ENCODE measurements at regions not wholly inside any gene's neighbourhood (a gene's known extent, or its start where the extent isn't known, plus 50 kb on each side); places are given as distances from the start of the nearest gene placed in this dataset.
"Not testable (repeated sequence)": the region's sequence is repeated elsewhere in the genome, so short reads cannot be mapped to it uniquely, and the experiment has no call there.

GRCh38 chr18:10100196-10100595 lies 186.4 kb downstream of the VAPA start:
- intact Hi-C loops (cut with DNase I) = no loop called here
- no peak for ATAC-seq (ENCODE audit: poor library complexity)
- no peak for DNase-seq

- intact Hi-C loops (cut with DNase I) = no loop called here
- DNase-seq (no peak), ATAC-seq (ENCODE audit: poor library complexity) (peak; percentile 79)
Measured at GRCh38 chr18:10100941-10101701, 187.3 kb downstream of the VAPA start.

GRCh38 chr18:10101729-10102128 lies 187.9 kb downstream of the VAPA start:
- intact Hi-C loops (cut with DNase I) = no loop called here
- DNase-seq (no peak), ATAC-seq (ENCODE audit: poor library complexity) (no peak)

GRCh38 chr18:10105118-10105517 lies 191.3 kb downstream of the VAPA start:
- DNase-seq; ATAC-seq (ENCODE audit: poor library complexity); intact Hi-C loops (cut with DNase I): not testable (repeated sequence)

- ATAC-seq (ENCODE audit: poor library complexity) = no peak
- intact Hi-C loops (cut with DNase I) = no loop called here
- DNase-seq = no peak
Measured at GRCh38 chr18:10111191-10111590, 197.4 kb downstream of the VAPA start.

- ATAC-seq (ENCODE audit: poor library complexity) (no peak), DNase-seq (no peak)
- intact Hi-C loops (cut with DNase I) = no loop called here
Measured at GRCh38 chr18:10111944-10112343, 198.1 kb downstream of the VAPA start.

GRCh38 chr18:10113121-10114022 lies 199.6 kb downstream of the VAPA start:
- intact Hi-C loops (cut with DNase I) = no loop called here
- peak; percentile 36 for ATAC-seq (ENCODE audit: poor library complexity)
- peak; percentile 54 for DNase-seq

- DNase-seq (no peak), ATAC-seq (ENCODE audit: poor library complexity) (no peak)
- intact Hi-C loops (cut with DNase I) = no loop called here
Measured at GRCh38 chr18:10114717-10115463, 201.1 kb downstream of the VAPA start.

- DNase-seq (no peak), ATAC-seq (ENCODE audit: poor library complexity) (no peak)
- intact Hi-C loops (cut with DNase I) = no loop called here
Measured at GRCh38 chr18:10116574-10116973, 202.8 kb downstream of the VAPA start.

GRCh38 chr18:10119528-10119927 lies 205.7 kb downstream of the VAPA start:
- DNase-seq (no peak), ATAC-seq (ENCODE audit: poor library complexity) (no peak)
- intact Hi-C loops (cut with DNase I) = no loop called here

- intact Hi-C loops (cut with DNase I) = no loop called here
Measured at GRCh38 chr18:10119991-10120390, 206.2 kb downstream of the VAPA start.

GRCh38 chr18:10120622-10121021 lies 206.8 kb downstream of the VAPA start:
- no peak for ATAC-seq (ENCODE audit: poor library complexity)
- no peak for DNase-seq
- intact Hi-C loops (cut with DNase I) = no loop called here

More at GRCh38 chr18:10119991-10120390, 206.2 kb downstream of the VAPA start:
- no peak for DNase-seq
- no peak for ATAC-seq (ENCODE audit: poor library complexity)

- ATAC-seq (ENCODE audit: poor library complexity) = no peak
- intact Hi-C loops (cut with DNase I) = no loop called here
- DNase-seq = no peak
Measured at GRCh38 chr18:10121028-10121427, 207.2 kb downstream of the VAPA start.

GRCh38 chr18:10121786-10122515 lies 208.1 kb downstream of the VAPA start:
- intact Hi-C loops (cut with DNase I) = no loop called here
- no peak for DNase-seq
- ATAC-seq (ENCODE audit: poor library complexity) = peak; percentile 86

GRCh38 chr18:10122988-10123950 lies 209.5 kb downstream of the VAPA start:
- intact Hi-C loops (cut with DNase I) = no loop called here
- DNase-seq (no peak), ATAC-seq (ENCODE audit: poor library complexity) (no peak)

GRCh38 chr18:10124071-10124470 lies 210.3 kb downstream of the VAPA start:
- intact Hi-C loops (cut with DNase I) = no loop called here
- no peak for ATAC-seq (ENCODE audit: poor library complexity)
- no peak for DNase-seq

GRCh38 chr18:10124557-10124956 lies 210.7 kb downstream of the VAPA start:
- intact Hi-C loops (cut with DNase I) = no loop called here
- DNase-seq (no peak), ATAC-seq (ENCODE audit: poor library complexity) (no peak)

- ATAC-seq (ENCODE audit: poor library complexity) (no peak), DNase-seq (no peak)
- intact Hi-C loops (cut with DNase I) = no loop called here
Measured at GRCh38 chr18:10124967-10125366, 211.2 kb downstream of the VAPA start.

Data from Right ventricle myocardium superior (tissue), 1 donor.